Lower lobe of right lung (tissue), 2 donors: ENCODE measurements at regions not wholly inside any gene's neighbourhood (a gene's known extent, or its start where the extent isn't known, plus 50 kb on each side); places are given as distances from the start of the nearest gene placed in this dataset.

ENCODE experiments used
- ATAC-seq, 2 donors: fragments of 200-7000 bp; cut with Tn5 transposase; one replicate each; pipeline ENCODE4 v1.9.1; 2020 to 2022; ENCODE audit warnings: mild to moderate bottlenecking in 2 of 2, moderate library complexity in 2 of 2
- DNase-seq: peaks from one replicate; pipeline ENCODE4 v3.0.0-alpha.2; 2020
- H3K27ac ChIP-seq: fragments of 200-600 bp; one replicate; pipeline ENCODE4 v1.8.0; 2022
- H3K27me3 ChIP-seq: fragments of 200-600 bp; one replicate; pipeline ENCODE4 v1.8.0; 2022; ENCODE audit warnings: low read depth
- H3K36me3 ChIP-seq: fragments of 200-600 bp; one replicate; pipeline ENCODE4 v1.8.0; 2022; ENCODE audit warnings: mild to moderate bottlenecking
- H3K4me1 ChIP-seq: fragments of 200-600 bp; one replicate; pipeline ENCODE4 v1.8.0; 2022
- H3K4me3 ChIP-seq: fragments of 200-600 bp; one replicate; pipeline ENCODE4 v1.8.0; 2022; ENCODE audit warnings: mild to moderate bottlenecking
- H3K9me3 ChIP-seq: fragments of 200-600 bp; one replicate; pipeline ENCODE4 v1.8.0; 2022
- CTCF ChIP-seq: fragments of 200-600 bp; IDR thresholded peaks from one replicate; pipeline ENCODE4 v1.8.0; 2022; ENCODE audit warnings: antibody characterized with exemption, mild to moderate bottlenecking
- intact Hi-C: fragments of 100-400 bp; cut with DNase I; formaldehyde crosslinking; loops from one replicate; pipeline ENCODE4 v1.11.0; 2022
- donor health status: DM: no; HTN: yes; CAD: no; lungs with severe emphysema.

- intact Hi-C loops: no loop called here
- no peak for TF ChIP-seq CTCF
- Histone ChIP-seq H3K27me3 (no peaks in the 10 kb centered on the region), H3K27ac (no peak overlapping the region), H3K4me1 (no peaks in the 10 kb centered on the region), H3K4me3 (no peak overlapping the region), H3K36me3 (no peaks in the 10 kb centered on the region), H3K9me3 (no peaks in the 10 kb centered on the region)
- no peak for DNase-seq
- ATAC-seq: no peak
These were observed 256.2 kb downstream of the TAF11L14 start for GRCh38 chr5:17890501-17890900.

- H3K9me3 ChIP-seq: no peaks in the 10 kb centered on the region
- ATAC-seq (no peak), DNase-seq (no peak)
- no peak for TF ChIP-seq CTCF
- no peaks in the 10 kb centered on the region for H3K36me3 ChIP-seq
- no peaks in the 10 kb centered on the region for H3K27me3 ChIP-seq
- H3K27ac ChIP-seq: no peak overlapping the region
- H3K4me1 ChIP-seq: no peaks in the 10 kb centered on the region
- no peak overlapping the region for H3K4me3 ChIP-seq
- intact Hi-C loops: no loop called here
These were observed 257.6 kb downstream of the TAF11L14 start for GRCh38 chr5:17891881-17892280.

- TF ChIP-seq CTCF: no peak
- Histone ChIP-seq H3K9me3 (no peaks in the 10 kb centered on the region), H3K27me3 (no peaks in the 10 kb centered on the region), H3K27ac (no peak overlapping the region), H3K4me1 (peaks cover 6% of the 10 kb centered on the region), H3K4me3 (no peak overlapping the region), H3K36me3 (no peaks in the 10 kb centered on the region)
- ATAC-seq: no peak
- intact Hi-C loops: no loop called here
- DNase-seq: no peak
These were observed 258.9 kb downstream of the TAF11L14 start for GRCh38 chr5:17893026-17893635.

- no peak for ATAC-seq
These were observed 261.2 kb downstream of the TAF11L14 start for GRCh38 chr5:17895288-17896033.

GRCh38 chr5:17896605-17897004 lies 262.3 kb downstream of the TAF11L14 start:
- H3K27ac ChIP-seq: no peak overlapping the region
- no peak for TF ChIP-seq CTCF
- DNase-seq: no peak

More at GRCh38 chr5:17895288-17896033, 261.2 kb downstream of the TAF11L14 start:
- no peak for DNase-seq
- Histone ChIP-seq H3K4me1 (peaks cover 6% of the 10 kb centered on the region), H3K27ac (no peak overlapping the region), H3K9me3 (no peaks in the 10 kb centered on the region), H3K36me3 (no peaks in the 10 kb centered on the region), H3K4me3 (no peak overlapping the region), H3K27me3 (no peaks in the 10 kb centered on the region)
- intact Hi-C loops: no loop called here
- no peak for TF ChIP-seq CTCF

More at GRCh38 chr5:17896605-17897004, 262.3 kb downstream of the TAF11L14 start:
- ATAC-seq: peak; percentile 27 to 74
- H3K27me3 ChIP-seq: no peaks in the 10 kb centered on the region
- H3K36me3 ChIP-seq: no peaks in the 10 kb centered on the region
- no peak overlapping the region for H3K4me3 ChIP-seq
- H3K4me1 ChIP-seq: peaks cover 6% of the 10 kb centered on the region
- intact Hi-C loops: no loop called here
- H3K9me3 ChIP-seq: no peaks in the 10 kb centered on the region
